SK-N-MC (cell line): ENCODE measurements at regions not wholly inside any gene's neighbourhood (a gene's known extent, or its start where the extent isn't known, plus 50 kb on each side); places are given as distances from the start of the nearest gene placed in this dataset.

Source experiments
- DNase-seq: peaks from one replicate; pipeline ENCODE4 v3.0.0-alpha.2; 2011; ENCODE audit warnings: low read depth, low spot score
- H3K27ac ChIP-seq: fragments of 200-600 bp; sonication (generic); 2 replicates; pipeline ENCODE4 v1.5.1; 2016; ENCODE audit warnings: mixed run types
- H3K36me3 ChIP-seq: fragments of 200-600 bp; sonication (generic); 2 replicates; pipeline ENCODE4 v1.6.1; 2017; ENCODE audit warnings: antibody characterized with exemption, low read length, mixed read lengths; ENCODE audit not compliant: insufficient read depth
- H3K4me3 ChIP-seq: fragments of 200-600 bp; sonication (generic); 2 replicates; pipeline ENCODE4 v1.5.1; 2016
- H3K9ac ChIP-seq: fragments of 200-600 bp; sonication (generic); 2 replicates; pipeline ENCODE4 v1.8.0; 2017; ENCODE audit warnings: mixed run types, mixed read lengths; ENCODE audit not compliant: insufficient read length
- H3K9me3 ChIP-seq: fragments of 200-600 bp; sonication (generic); 2 replicates; pipeline ENCODE4 v1.6.1; 2017; ENCODE audit warnings: low read depth, mild to moderate bottlenecking, antibody characterized with exemption, low read length, moderate library complexity, mixed read lengths
- EZH2 ChIP-seq: fragments of 200-600 bp; sonication (generic); IDR thresholded peaks from one replicate; pipeline ENCODE4 v1.6.1; 2017; ENCODE audit warnings: antibody characterized with exemption
- FOXP2 ChIP-seq: optimal IDR thresholded peaks from 2 replicates; pipeline ENCODE3; 2011; ENCODE audit warnings: mild to moderate bottlenecking, moderate library complexity; ENCODE audit not compliant: insufficient read depth; ENCODE audit errors: extremely low read length, control extremely low read depth
- POLR2AphosphoS5 ChIP-seq: IDR thresholded peaks from 2 replicates; pipeline ENCODE4 v1.6.1; 2012; ENCODE audit warnings: mild to moderate bottlenecking, low read depth, low read length, borderline replicate concordance

DNA sequence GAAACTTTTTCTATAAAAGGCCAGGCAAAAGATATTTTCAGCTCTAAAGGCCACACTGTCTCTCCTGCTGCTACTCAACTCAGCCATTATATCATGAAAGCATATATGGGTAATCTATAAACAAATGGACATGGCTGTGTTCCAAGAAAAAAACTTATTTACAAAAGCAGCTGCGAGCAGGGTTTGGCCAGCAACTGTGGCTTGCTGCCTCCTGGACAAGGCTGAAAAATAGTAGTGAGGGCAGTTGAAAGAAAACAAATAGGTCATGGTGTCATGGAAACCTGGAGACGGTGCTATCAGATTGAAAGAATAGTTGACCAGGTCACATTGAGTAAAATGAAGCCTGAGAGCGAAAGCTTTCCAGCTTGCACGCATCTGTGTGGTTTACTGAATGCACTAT is 89.2 kb upstream of the LRATD1 start:
- TF ChIP-seq FOXP2, result no peak
- TF ChIP-seq EZH2, result no peak
- no peak for TF ChIP-seq POLR2AphosphoS5
- Histone ChIP-seq H3K9ac (no peak overlapping the region), H3K27ac (no peak overlapping the region), H3K36me3 (no peaks in the 10 kb centered on the region), H3K4me3 (no peak overlapping the region), H3K9me3 (no peaks in the 10 kb centered on the region)
- DNase-seq, result no peak

DNA sequence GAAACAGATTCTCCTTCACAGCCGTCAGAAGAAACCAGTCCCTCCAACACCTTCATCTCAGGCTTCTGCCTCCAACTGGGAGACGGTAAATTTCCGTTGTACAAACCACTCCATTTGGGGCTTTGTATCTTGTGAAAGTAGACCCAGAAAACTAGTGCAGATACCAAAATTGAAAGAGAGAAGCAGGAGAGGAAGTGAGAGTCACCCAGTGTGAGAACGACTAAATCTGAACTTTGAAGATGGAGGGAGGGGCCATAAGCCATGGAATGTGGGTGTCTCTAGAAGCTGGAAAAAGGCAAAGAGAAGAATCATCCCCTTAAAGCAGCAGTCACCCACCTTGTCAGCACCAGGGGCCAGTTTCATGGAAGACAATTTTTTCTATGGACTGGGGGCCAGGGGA is 88.3 kb upstream of the LRATD1 start:
- H3K9ac ChIP-seq, result no peak overlapping the region
- no peak for DNase-seq
- no peak overlapping the region for H3K4me3 ChIP-seq
- no peaks in the 10 kb centered on the region for H3K9me3 ChIP-seq
- no peak overlapping the region for H3K27ac ChIP-seq
- no peaks in the 10 kb centered on the region for H3K36me3 ChIP-seq
- TF ChIP-seq POLR2AphosphoS5, result no peak
- no peak for TF ChIP-seq EZH2
- no peak for TF ChIP-seq FOXP2

DNA sequence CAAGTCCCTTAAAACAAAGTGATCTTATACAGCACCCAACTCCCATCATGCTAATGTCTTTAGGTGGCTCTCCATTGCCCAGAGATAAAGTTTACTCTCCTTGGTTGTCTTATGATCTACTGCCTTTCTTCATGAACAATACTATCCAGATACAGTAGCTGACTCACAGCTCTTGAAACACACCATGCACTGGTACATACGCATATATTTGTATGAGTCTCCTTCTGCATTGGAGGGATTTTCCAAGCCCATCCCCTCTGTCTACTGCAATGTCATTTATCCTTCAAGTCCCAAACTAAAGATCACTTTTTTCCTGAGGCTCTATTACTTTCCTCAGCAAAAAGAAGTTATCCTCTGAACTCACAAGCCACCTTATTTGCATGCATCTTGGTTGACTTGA is 84.7 kb upstream of the LRATD1 start:
- Histone ChIP-seq H3K27ac (no peak overlapping the region), H3K36me3 (no peaks in the 10 kb centered on the region), H3K4me3 (no peak overlapping the region), H3K9me3 (no peaks in the 10 kb centered on the region), H3K9ac (no peak overlapping the region)
- TF ChIP-seq FOXP2, result no peak
- TF ChIP-seq POLR2AphosphoS5, result no peak
- no peak for TF ChIP-seq EZH2
- DNase-seq, result no peak

DNA sequence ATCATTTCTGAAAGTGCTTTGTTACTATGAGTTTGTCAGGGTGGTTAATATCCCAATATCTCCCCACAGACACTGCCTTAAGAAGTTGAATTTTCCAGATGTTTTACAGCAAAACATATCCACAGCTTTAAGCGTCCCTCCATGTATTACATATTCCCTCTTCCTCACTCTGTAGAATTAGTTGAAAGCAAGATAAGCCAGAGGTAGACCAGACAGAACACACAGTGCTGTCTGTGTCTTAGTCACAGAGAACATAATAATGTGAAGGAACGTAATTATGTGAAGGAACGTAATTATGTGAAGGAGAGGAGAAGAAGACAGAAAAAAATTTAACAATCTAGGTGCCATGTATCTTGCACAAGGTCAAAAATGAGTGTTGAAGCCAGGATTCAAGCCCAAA is 81.9 kb upstream of the LRATD1 start:
- Histone ChIP-seq H3K9me3 (no peaks in the 10 kb centered on the region), H3K9ac (no peak overlapping the region), H3K4me3 (no peak overlapping the region), H3K27ac (no peak overlapping the region), H3K36me3 (no peaks in the 10 kb centered on the region)
- TF ChIP-seq EZH2 (no peak), FOXP2 (no peak), POLR2AphosphoS5 (no peak)
- DNase-seq, result no peak

DNA sequence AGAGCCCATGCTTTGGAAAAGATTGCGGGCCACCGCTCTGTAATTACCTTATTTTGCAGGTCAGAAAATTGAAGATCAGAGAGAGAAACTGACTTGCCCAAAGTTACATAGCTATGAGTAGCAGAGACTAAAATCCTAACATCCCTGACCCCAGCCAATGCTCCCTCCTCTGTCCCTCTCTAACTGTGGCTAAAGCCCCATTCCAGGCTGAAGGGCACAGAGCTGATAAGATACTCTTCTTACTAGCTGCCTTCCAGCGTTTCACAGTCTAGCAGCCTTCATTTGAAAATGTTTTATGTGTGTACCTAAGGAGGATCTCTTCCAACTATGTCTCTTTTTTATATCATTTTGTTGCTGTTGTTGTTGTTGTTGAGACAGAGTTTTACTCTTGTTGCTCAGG is 81.4 kb upstream of the LRATD1 start:
- H3K4me3 ChIP-seq, result no peak overlapping the region
- TF ChIP-seq POLR2AphosphoS5 (no peak), FOXP2 (no peak), EZH2 (no peak)
- no peak overlapping the region for H3K27ac ChIP-seq
- H3K9me3 ChIP-seq, result no peaks in the 10 kb centered on the region
- H3K9ac ChIP-seq, result no peak overlapping the region
- no peak for DNase-seq
- no peaks in the 10 kb centered on the region for H3K36me3 ChIP-seq

DNA sequence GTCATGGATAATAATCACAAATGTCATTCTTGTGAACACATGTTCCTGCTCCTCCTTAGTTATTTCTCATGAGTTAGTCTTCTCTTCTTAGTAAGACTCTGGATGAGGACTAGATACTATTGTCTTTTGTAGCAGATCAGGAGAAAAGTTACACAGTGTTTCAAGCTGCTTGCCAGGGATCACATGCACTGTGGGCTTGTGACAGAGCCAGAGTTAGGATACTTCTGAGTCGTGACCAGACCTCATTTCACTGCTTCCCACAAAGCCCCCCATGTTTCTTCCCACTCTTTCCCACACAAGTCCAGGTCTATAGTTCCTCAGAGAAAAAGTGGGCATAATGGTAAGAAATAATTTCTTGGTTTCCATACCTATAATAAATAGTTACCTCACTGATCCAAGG is 80.2 kb upstream of the LRATD1 start:
- H3K9ac ChIP-seq, result no peak overlapping the region
- no peak for DNase-seq
- no peak overlapping the region for H3K4me3 ChIP-seq
- H3K36me3 ChIP-seq, result no peaks in the 10 kb centered on the region
- TF ChIP-seq EZH2, result no peak
- no peaks in the 10 kb centered on the region for H3K9me3 ChIP-seq
- no peak overlapping the region for H3K27ac ChIP-seq

DNA sequence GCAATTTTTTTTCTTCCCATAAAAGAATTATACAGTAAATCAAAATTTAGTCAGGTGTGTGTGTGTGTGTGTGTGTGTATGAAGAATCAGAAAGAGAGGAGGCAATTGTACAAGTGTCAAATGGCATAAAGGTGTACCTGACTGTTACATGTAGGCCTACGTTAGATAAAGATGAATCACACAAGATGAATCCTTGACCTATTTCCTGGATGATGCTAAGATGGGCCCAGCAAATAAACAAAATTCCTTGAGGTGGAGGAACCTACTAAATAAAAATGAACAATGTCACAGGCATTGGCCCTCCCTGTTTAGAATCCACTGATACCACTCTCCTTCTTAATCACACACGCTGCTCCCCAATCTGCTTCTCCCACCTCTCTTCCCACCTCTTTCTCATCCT is 79.7 kb upstream of the LRATD1 start:
- Histone ChIP-seq H3K36me3 (no peaks in the 10 kb centered on the region), H3K9me3 (no peaks in the 10 kb centered on the region), H3K27ac (no peak overlapping the region), H3K9ac (no peak overlapping the region), H3K4me3 (no peak overlapping the region)
- DNase-seq, result no peak
- TF ChIP-seq EZH2, result no peak
- no peak for TF ChIP-seq POLR2AphosphoS5
- no peak for TF ChIP-seq FOXP2

DNA sequence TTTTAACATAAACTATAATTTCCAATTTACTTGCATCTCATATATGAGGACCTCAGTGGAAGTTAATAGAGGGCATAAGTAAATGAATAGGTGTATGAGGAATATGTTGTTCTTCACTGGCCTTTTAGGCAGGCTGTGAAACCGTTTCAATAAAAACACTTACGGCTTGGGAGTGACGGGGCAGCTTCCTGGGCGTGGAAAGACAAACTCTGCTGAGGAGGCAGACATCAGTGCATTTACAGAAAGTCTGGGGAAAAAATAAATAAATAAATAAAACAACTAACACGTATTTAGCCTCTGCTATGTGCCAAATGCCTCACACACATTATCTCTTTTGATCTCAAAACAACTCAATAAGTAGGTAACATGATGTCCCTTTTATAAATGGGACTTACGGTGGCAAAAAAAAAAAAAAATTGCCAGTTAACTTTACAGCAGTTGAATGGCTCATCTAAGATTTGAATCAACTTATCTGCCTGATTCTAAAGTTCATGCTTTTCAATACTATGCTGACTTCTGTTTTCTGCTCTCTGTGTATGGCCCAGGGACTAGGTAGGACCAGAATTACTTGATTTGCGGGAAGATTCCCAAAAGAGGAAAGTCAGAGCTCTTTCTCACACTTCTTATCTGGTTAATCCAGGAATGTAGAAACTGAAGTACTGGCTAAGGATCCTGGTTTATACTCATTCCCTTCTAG is 77.5 kb upstream of the LRATD1 start:
- H3K9me3 ChIP-seq, result no peaks in the 10 kb centered on the region
- TF ChIP-seq POLR2AphosphoS5, result no peak
- TF ChIP-seq EZH2, result no peak
- no peak for TF ChIP-seq FOXP2
- H3K4me3 ChIP-seq, result no peak overlapping the region
- H3K36me3 ChIP-seq, result no peaks in the 10 kb centered on the region
- H3K27ac ChIP-seq, result no peak overlapping the region
- H3K9ac ChIP-seq, result no peak overlapping the region
- no peak for DNase-seq

DNA sequence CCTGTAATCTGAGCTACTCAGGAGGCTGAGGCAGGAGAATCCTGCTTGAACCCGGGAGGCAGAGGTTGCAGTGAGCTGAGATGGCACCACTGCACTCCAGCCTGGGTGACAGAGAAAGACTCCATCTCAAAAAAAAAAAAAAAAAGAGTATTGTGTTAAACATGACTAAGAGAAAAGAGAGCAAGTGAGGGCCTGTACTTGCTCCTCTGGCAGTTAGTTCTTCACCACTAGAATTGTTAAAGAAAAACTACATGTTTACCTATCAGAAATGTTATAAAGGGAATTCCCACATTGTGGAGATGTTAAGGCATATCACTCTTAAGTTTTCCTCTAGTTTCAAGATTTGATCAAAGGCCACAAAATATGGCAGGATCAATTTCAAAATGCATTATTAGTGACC is 75.4 kb upstream of the LRATD1 start:
- Histone ChIP-seq H3K9me3 (no peaks in the 10 kb centered on the region), H3K4me3 (no peak overlapping the region), H3K27ac (no peak overlapping the region), H3K9ac (no peak overlapping the region), H3K36me3 (no peaks in the 10 kb centered on the region)
- TF ChIP-seq FOXP2, result no peak
- no peak for TF ChIP-seq EZH2
- TF ChIP-seq POLR2AphosphoS5, result no peak
- no peak for DNase-seq
